ENCODE measurements at regions not wholly inside any gene's neighbourhood (a gene's known extent, or its start where the extent isn't known, plus 50 kb on each side); places are given as distances from the start of the nearest gene placed in this dataset.
A peak's percentile ranks its signal among the peaks of the same experiment; 100 is the strongest.

- peaks cover 10% of the 10 kb centered on the region for H3K4me1 Mint-ChIP-seq (ENCODE audit: low read depth, unreplicated experiment)
- H3K36me3 Mint-ChIP-seq (ENCODE audit: insufficient read depth, unreplicated experiment) = no peaks in the 10 kb centered on the region
- H3K4me3 Mint-ChIP-seq (ENCODE audit: low read depth, unreplicated experiment) = no peak overlapping the region
- no peak for DNase-seq
- no peak overlapping the region for H3K27ac Mint-ChIP-seq (ENCODE audit: unreplicated experiment)
- TF ChIP-seq CTCF (IDR thresholded peaks at IDR 0.05; ENCODE audit: unreplicated experiment) = no peak
- no peaks in the 10 kb centered on the region for H3K27me3 Mint-ChIP-seq (ENCODE audit: unreplicated experiment)
- no TSS peak for BruUV-seq (replicated peaks)
- intact Hi-C loops (cut with micrococcal nuclease; ENCODE audit: unreplicated experiment) = no loop called here
- H3K9me3 Mint-ChIP-seq (ENCODE audit: low read depth, unreplicated experiment) = no peaks in the 10 kb centered on the region
- CTCF ChIA-PET = no interaction called here
These were observed 536.0 kb upstream of the JARID2 start for GRCh38 chr6:14709900-14710299.

DNA sequence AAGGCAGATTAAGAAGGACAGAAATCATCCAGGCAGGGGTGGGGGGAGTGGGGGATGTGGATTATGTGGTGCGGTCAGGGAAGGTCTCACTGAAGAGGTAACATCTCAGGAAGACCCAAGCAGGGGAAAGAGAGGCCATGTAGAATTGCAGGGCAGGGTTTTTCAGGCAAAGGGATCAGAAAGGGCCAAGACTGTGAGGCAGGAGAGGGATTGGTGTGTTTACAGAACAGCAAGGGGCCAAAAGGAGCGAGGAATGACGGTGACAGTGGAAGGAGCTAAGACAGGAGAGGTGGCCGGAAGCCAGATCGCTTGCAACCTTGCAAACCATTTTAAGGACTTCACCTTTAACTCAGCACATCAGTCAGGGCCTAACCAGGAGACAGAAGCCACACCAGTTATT lies 535.4 kb upstream of the JARID2 start:
- no peak for TF ChIP-seq CTCF (IDR thresholded peaks at IDR 0.05; ENCODE audit: unreplicated experiment)
- Mint-ChIP-seq H3K9me3 (ENCODE audit: low read depth, unreplicated experiment) (no peaks in the 10 kb centered on the region), H3K36me3 (ENCODE audit: insufficient read depth, unreplicated experiment) (no peaks in the 10 kb centered on the region), H3K4me1 (ENCODE audit: low read depth, unreplicated experiment) (peaks cover 10% of the 10 kb centered on the region), H3K27ac (ENCODE audit: unreplicated experiment) (no peak overlapping the region), H3K4me3 (ENCODE audit: low read depth, unreplicated experiment) (no peak overlapping the region), H3K27me3 (ENCODE audit: unreplicated experiment) (no peaks in the 10 kb centered on the region)
- no TSS peak for BruUV-seq (replicated peaks)
- no peak for DNase-seq
- intact Hi-C loops (cut with micrococcal nuclease; ENCODE audit: unreplicated experiment) = no loop called here
- CTCF ChIA-PET = no interaction called here

- H3K27me3 Mint-ChIP-seq (ENCODE audit: unreplicated experiment) = no peaks in the 10 kb centered on the region
- H3K4me3 Mint-ChIP-seq (ENCODE audit: low read depth, unreplicated experiment) = no peak overlapping the region
- TF ChIP-seq CTCF (IDR thresholded peaks at IDR 0.05; ENCODE audit: unreplicated experiment) = no peak
- intact Hi-C loops (cut with micrococcal nuclease; ENCODE audit: unreplicated experiment) = no loop called here
- no peak overlapping the region for H3K27ac Mint-ChIP-seq (ENCODE audit: unreplicated experiment)
- BruUV-seq (replicated peaks) = no TSS peak
- H3K36me3 Mint-ChIP-seq (ENCODE audit: insufficient read depth, unreplicated experiment) = no peaks in the 10 kb centered on the region
- H3K4me1 Mint-ChIP-seq (ENCODE audit: low read depth, unreplicated experiment) = peaks cover 10% of the 10 kb centered on the region
- CTCF ChIA-PET = no interaction called here
- no peaks in the 10 kb centered on the region for H3K9me3 Mint-ChIP-seq (ENCODE audit: low read depth, unreplicated experiment)
- peak; percentile 34 for DNase-seq
These were observed 534.7 kb upstream of the JARID2 start for GRCh38 chr6:14711056-14711703.

DNA sequence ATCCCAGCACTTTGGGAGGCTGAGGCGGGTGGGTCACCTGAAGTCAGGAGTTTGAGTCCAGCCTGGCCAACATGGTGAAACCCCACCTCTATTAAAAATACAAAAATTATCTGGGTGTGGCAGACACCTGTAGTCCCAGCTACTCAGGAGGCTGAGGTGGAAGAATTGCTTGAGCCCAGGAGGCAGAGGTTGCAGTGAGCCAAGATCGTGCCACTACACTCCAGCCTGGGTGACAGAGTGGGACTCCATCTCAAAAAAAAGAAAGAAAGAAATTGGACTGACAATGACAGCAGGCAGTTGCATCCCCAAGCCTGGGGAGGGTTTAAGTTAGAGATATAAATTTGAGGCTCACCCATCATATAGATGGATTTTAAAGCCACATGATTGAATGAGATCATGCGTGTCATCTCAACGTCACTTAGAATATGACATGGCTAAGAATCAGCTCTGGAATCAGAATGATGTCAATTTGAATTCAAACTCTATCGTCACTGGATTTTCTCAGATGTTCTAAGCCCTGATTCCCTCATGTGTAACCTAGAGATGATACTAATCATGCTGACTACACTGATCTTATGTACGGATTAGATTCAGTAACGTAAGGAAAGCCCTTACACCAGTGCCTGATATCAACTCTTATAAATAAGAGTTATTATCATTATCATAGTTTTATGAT lies 534.0 kb upstream of the JARID2 start:
- Mint-ChIP-seq H3K4me3 (ENCODE audit: low read depth, unreplicated experiment) (no peak overlapping the region), H3K27me3 (ENCODE audit: unreplicated experiment) (no peaks in the 10 kb centered on the region), H3K36me3 (ENCODE audit: insufficient read depth, unreplicated experiment) (peaks cover 4% of the 10 kb centered on the region), H3K27ac (ENCODE audit: unreplicated experiment) (no peak overlapping the region), H3K9me3 (ENCODE audit: low read depth, unreplicated experiment) (no peaks in the 10 kb centered on the region), H3K4me1 (ENCODE audit: low read depth, unreplicated experiment) (peaks cover 10% of the 10 kb centered on the region)
- CTCF ChIA-PET = no interaction called here
- no TSS peak for BruUV-seq (replicated peaks)
- TF ChIP-seq CTCF (IDR thresholded peaks at IDR 0.05; ENCODE audit: unreplicated experiment) = no peak
- DNase-seq = no peak
- intact Hi-C loops (cut with micrococcal nuclease; ENCODE audit: unreplicated experiment) = no loop called here
